ENCODE measurements at regions not wholly inside any gene's neighbourhood (a gene's known extent, or its start where the extent isn't known, plus 50 kb on each side); places are given as distances from the start of the nearest gene placed in this dataset.

- no peak overlapping the region for H3K27ac ChIP-seq (ENCODE audit: low read depth, low read length)
- no peaks in the 10 kb centered on the region for H3K79me2 ChIP-seq (ENCODE audit: control insufficient read depth in 1 of 2, insufficient read depth in 2 of 2, low read length in 2 of 2)
- H3K4me2 ChIP-seq (ENCODE audit: insufficient read depth in 1 of 2, low read depth in 2 of 2, low read length in 2 of 2): no peak overlapping the region
- H3K9me3 ChIP-seq (ENCODE audit: insufficient read depth in 2 of 2, low read depth in 1 of 2, low read length in 1 of 2): no peaks in the 10 kb centered on the region
- H4K5ac ChIP-seq (ENCODE audit: insufficient read length, low read depth, low read length): no peak overlapping the region
- H2BK5ac ChIP-seq (ENCODE audit: low read depth, low read length): no peak overlapping the region
- no peak overlapping the region for H3K56ac ChIP-seq (replicated peaks; ENCODE audit: insufficient read length, low read depth, low read length)
- no peak overlapping the region for H2AK5ac ChIP-seq (ENCODE audit: low read depth, low read length)
- H3K79me1 ChIP-seq (ENCODE audit: low read depth, low read length): no peaks in the 10 kb centered on the region
- H3K9ac ChIP-seq (replicated peaks in 1 of 4; ENCODE audit: extremely low read depth in 1 of 4, low read depth in 3 of 4, low read length in 3 of 4): no peak overlapping the region
- H3K4ac ChIP-seq (replicated peaks; ENCODE audit: insufficient read length, low read depth, low read length): no peak overlapping the region
- H3K14ac ChIP-seq (ENCODE audit: insufficient read length): no peak overlapping the region
- H2AFZ ChIP-seq (ENCODE audit: low read length): peak overlapping the region; percentile 67; the same call in 1 of the 2 replicates
- no peaks in the 10 kb centered on the region for H3K36me3 ChIP-seq (ENCODE audit: control insufficient read depth in 2 of 4, insufficient read depth in 4 of 4, low read length in 3 of 4)
- H3K4me3 ChIP-seq (ENCODE audit: extremely low read depth in 1 of 4, insufficient read depth in 2 of 4, low read depth in 3 of 4, low read length in 4 of 4): no peak overlapping the region
- POLR2A ChIA-PET (ENCODE audit: partially characterized antibody): no interaction called here
- H4K8ac ChIP-seq (ENCODE audit: extremely low read depth, insufficient read depth, low read length): no peak overlapping the region
- H2BK120ac ChIP-seq (replicated peaks; ENCODE audit: low read depth, low read length): no peak overlapping the region
- H2BK15ac ChIP-seq (ENCODE audit: low read length): no peak overlapping the region
- no peak overlapping the region for H2BK20ac ChIP-seq (ENCODE audit: low read length)
- no peak overlapping the region for H2BK12ac ChIP-seq (ENCODE audit: low read depth, low read length)
- DNase-seq (ENCODE audit: low read depth in 1 of 2, low spot score in 2 of 2): no peak
- TF ChIP-seq CHD1 (IDR thresholded peaks at IDR 0.05; ENCODE audit: low read depth, low read length) (no peak), SP1 (IDR thresholded peaks at IDR 0.05; ENCODE audit: low read depth, low read length) (no peak), CBX5 (IDR thresholded peaks at IDR 0.05; ENCODE audit: low read depth, low read length) (no peak), ZNF274 (IDR thresholded peaks at IDR 0.05; ENCODE audit: borderline replicate concordance, extremely low read depth, low read length) (no peak), CTCF (IDR thresholded peaks at IDR 0.05; ENCODE audit: control extremely low read depth in 1 of 3, insufficient read depth in 1 of 3, low read depth in 1 of 3, low read length in 3 of 3) (no peak), RFX5 (IDR thresholded peaks at IDR 0.05; ENCODE audit: borderline replicate concordance, low read depth, low read length) (no peak), EGR1 (IDR thresholded peaks at IDR 0.05; ENCODE audit: borderline replicate concordance, low read depth, low read length) (no peak)
- WGBS, 2 experiments (ENCODE audit: extremely low coverage in 1 of 2, insufficient coverage in 1 of 2, insufficient read length in 1 of 2, insufficient replicate concordance in 2 of 2, low coverage in 1 of 2, low lambda C conversion rate in 2 of 2, missing lambda C conversion rate in 1 of 2): 75% methylated on average over 1 of the region's 1 CpG; no CpG with 5 or more reads in 1 of the 2 experiments
- no peaks in the 10 kb centered on the region for H3K27me3 ChIP-seq (replicated peaks in 1 of 4; ENCODE audit: control insufficient read depth in 3 of 4, extremely low read depth in 1 of 4, insufficient read depth in 3 of 4, low read length in 3 of 4)
- H4K20me1 ChIP-seq (replicated peaks in 1 of 2; ENCODE audit: control insufficient read depth in 1 of 2, insufficient read depth in 2 of 2, low read length in 2 of 2): no peaks in the 10 kb centered on the region
- no peak overlapping the region for H3K18ac ChIP-seq (ENCODE audit: extremely low read depth, low read length)
- CTCF ChIA-PET (ENCODE audit: partially characterized antibody): interaction anchor here (0.6 to 1.4 kb wide), 4 partner anchors 12 to 885 kb away, joined by 3 read pairs; no protein-coding TSS in a partner anchor
- H3K23ac ChIP-seq (ENCODE audit: insufficient read length): no peak overlapping the region
- H3K23me2 ChIP-seq (ENCODE audit: low read depth, low read length): no peaks in the 10 kb centered on the region
- H4K91ac ChIP-seq (replicated peaks; ENCODE audit: insufficient read length, low read length): no peak overlapping the region
- peaks cover 0 to 4% (median 2%) of the 10 kb centered on the region in 4 experiments; a peak in 2 of 7 replicates for H3K4me1 ChIP-seq (replicated peaks in 1 of 4; ENCODE audit: control insufficient read depth in 3 of 4, insufficient read depth in 4 of 4, low read length in 3 of 4)
- FAIRE-seq: no peak
Measured at GRCh38 chr2:33704406-33704855, 105.3 kb upstream of the FAM98A start.

Measured in H1 (cell line).